GM18907 (cell line): ENCODE measurements at regions not wholly inside any gene's neighbourhood (a gene's known extent, or its start where the extent isn't known, plus 50 kb on each side); places are given as distances from the start of the nearest gene placed in this dataset.
"Not testable (repeated sequence)": the region's sequence is repeated elsewhere in the genome, so short reads cannot be mapped to it uniquely, and the experiment has no call there.

Experiments
- ATAC-seq: cut with Tn5 transposase; IDR thresholded peaks from one replicate; pipeline ENCODE4 v1.9.1; 2021; ENCODE audit warnings: mild to moderate bottlenecking, moderate library complexity; ENCODE audit not compliant: unreplicated experiment

DNA sequence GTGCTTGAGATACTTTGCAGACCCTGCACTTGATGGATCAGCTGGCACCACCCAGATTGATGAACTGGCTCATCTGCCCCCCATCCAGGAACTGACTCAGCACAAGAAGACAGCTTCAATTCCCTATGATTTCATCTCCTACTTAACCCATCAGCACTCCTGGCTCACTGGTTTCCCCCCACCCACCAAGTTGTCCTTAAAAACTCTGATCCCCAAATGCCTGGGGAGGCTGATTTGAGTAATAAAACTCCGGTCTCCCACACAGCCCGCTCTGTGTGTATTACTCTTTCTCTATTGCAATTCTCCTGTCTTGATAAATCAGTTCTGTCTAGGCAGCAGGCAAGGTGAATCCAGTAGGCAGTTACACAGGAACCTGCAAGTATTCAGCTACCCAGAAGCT, 102.1 kb upstream of the TMTC4 start:
- not testable (repeated sequence) for ATAC-seq

DNA sequence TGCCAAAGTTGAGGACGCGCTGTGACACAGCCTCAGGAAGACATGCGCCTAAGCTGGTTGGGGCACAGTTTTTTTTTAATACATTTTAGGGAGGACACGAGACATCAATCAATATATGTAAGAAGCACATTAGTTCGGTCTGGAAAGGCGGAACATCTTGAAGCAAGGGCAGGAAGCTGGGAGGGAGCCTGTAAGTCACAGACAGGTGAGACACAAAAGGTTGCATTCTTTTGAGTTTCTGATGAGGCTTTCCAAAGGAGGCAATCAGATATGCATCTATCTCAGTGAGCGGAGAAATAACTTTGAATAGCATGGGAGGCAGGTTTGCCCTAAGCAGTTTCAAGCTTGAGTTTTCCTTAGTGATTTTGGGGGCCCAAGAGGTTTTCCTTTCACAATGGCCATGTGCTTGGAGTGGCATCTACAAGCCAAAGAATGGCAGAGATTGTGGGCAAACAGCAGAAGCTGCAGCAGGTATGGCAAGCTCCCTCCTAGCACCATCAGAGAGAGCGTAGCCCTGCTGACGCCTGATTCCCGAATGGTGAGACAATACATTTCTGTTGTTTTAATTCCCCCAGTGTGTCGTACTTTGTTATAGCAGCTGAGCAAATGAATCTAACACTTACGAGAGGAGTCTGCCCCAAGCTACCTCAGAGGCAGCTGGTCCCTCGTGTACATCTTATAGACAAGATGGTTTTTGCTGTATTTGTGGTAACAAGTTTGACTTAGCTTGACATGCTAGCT, 99.5 kb upstream of the TMTC4 start:
- no peak for ATAC-seq

DNA sequence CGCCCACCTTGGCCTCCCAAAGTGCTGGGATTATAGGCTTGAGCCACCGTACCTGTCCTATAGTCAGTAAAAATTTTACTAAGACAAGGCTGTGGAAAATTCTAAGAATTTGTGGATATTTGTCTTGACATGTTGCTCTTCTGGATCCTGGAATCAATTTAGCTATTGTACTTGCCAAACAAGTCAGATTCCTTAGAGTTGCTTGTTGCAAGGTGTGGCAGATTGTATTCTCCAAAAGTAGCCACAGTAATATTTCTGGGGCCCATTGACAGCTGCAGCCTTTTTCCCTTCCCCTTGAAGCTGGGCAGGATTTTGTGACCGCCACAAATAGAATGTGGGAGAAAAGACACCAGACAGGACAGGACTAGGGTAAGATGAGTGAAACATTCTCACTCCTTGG, 98.8 kb upstream of the TMTC4 start:
- no peak for ATAC-seq

DNA sequence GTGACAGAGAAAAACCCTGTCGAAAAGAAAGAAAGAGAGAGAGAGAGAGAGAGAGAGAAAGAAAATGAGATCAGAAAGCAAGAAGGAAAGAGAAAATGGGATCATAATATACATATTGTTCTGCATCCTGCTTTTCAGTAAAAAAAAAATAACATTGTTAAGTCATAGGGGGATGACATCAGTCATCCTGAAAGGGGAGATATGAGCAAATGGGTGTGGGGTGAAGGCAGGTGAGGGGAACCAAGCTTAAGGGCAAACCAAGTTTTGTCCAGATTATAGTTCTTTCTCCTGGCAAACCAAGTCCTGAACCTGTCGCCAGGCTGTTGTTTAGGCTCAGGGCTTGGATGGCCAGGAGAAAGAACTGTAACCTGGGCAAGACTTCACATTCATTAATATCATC, 92.6 kb upstream of the TMTC4 start:
- no peak for ATAC-seq

DNA sequence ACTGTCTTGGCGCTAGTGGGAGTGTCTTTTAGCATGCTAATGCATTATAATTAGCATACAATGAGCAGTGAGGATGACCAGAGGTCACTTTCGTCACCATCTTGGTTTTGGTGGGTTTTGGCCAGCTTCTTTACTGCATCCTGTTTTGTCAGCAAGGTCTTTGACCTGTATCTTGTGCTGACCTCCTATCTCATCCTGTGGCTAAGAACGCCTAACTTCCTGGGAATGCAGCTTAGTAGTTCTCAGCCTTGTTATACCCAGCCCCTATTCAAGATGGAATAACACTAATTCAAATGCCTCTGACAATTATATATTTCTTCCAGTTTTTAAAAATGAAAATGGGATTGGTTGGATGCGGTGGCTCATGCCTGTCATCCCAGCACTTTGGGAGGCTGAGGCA, 92.0 kb upstream of the TMTC4 start:
- ATAC-seq = not testable (repeated sequence)

DNA sequence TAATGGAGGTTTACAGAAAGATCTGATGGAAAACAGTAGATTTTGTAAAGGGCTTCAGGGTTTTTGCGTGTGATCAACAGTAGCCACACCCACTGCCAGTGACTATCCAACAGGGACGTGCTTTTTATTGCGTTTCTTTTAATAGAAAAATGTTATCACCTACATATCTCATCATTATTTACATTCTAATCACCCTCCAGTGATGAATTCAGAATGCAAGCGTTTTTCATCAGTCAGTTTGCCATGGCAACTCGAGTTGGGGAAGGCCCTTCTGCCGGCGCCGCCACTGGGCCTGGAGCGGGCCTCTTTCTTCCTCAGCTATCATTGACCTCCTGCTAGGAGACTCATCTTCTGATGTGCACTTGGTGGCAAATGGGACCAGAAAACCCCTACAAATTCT, 90.3 kb upstream of the TMTC4 start:
- ATAC-seq = no peak

DNA sequence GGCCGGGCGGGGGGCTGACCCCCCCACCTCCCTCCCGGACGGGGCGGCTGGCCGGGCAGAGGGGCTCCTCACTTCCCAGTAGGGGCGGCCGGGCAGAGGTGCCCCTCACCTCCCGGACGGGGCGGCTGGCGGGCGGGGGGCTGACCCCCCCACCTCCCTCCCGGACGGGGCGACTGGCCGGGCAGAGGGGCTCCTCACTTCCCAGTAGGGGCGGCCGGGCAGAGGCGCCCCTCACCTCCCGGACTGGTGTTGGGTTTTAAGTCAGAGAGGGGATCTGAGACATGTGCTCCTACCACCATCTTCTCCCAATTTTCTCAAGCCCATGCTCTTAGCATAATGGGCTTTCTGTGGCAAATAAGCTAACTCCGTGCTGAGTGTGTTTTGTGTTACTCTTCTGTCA, 87.5 kb upstream of the TMTC4 start:
- ATAC-seq = not testable (repeated sequence)

DNA sequence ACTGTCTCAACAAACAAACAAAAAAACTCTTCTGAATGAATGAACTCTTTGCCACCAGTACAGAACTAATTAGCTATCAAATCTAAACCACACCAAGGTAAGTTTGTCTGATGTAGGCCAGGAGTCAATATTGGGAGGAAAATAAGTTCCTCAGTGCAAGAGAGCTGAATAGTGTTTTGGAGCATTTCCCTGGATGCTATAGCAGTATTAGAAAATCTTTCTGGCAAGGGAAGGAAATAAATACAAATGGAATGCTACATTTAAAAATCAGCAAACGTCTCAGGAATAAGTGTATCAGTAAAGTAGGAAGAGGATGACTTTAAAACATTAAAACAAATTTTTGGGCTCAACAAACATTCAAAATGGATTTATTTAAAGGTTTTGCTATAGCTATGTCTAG, 81.3 kb upstream of the TMTC4 start:
- no peak for ATAC-seq

DNA sequence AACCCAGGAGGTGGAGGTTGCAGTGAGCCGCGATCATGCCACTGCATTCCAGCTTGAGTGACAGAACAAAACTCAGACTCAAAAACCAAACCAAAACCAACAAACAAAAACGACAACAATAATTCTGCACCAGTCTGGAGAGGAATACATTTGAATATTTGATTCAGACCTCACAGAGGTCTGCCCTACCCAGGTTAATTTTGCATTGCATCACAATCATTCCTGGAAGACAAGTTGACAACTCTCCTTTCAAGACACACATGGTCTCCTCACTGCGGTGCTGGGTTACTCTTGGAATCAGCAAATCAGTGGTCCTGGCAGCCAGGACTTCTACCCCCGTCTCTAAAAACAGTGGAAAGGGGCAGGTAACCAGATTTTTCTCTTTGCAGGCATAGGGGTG, 79.9 kb upstream of the TMTC4 start:
- no peak for ATAC-seq

DNA sequence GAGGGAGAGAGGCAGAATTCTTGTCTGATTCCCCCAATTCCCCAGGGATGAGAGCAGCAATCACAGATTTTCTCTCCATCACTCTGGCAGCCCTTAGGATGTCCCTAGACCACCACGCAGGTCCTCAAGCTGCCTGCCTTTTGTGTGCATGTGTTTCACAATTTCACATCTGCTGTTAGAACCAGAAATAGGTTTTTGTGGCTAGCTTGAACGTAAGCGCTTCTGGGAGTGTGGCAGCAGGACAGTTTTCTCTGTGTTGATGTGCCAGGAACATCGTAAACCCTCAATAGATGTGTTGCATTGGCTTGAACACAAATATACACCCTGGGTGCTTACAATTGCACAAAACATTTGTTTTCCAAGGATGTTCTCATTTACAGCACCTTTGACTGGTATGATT, 78.8 kb upstream of the TMTC4 start:
- no peak for ATAC-seq

DNA sequence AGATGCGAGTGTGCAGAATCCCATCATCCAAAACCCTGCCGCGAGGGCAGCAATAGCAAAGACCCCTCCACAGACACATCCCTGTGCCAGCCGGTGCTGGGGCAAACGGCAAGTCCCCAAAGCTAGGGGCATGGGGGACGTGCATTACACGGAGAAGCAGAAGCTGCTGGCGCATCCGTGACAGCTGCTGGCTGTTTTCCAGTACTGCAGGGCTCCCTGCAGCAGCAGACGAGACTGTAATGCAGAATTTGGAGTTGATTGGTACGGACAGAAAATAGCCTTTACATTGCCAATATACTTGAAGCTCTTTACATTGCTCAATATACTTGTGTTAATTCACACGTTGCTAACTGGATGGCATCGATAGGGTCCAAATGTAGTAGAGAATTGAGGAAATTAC, 77.2 kb upstream of the TMTC4 start:
- ATAC-seq = no peak

DNA sequence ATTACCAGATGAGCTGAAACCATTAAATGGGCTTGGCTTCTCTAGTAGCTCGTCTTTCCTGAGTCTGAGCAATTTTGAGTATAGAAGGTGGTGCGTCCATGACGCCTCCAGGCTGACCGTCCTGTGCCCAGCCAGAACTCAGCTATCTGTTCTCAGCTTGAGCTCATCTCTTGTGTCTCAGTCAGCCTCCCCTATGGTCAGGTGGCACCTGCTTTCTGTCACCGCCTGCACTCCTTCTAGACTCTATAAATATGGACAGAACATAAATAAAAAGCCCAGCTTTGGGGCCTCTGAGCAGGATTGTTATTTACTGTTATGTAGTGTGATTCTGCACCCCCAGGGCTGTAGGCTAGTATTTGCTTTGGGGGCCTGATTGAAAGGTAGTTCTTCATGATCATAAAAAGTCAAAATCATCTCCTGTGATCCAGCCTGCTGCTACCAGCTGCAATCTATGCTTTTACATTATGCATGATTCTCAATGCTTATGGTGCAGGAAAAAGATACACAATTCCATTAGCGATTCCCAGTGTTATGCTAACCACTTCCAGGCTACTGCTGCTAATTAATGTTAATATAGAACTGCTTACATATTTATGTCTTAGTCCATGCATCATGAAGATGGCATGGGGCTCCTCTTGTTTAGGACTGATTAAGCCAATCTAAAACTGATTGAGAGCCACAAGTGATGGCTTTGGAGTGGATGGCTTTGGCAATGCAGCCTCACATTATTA, 72.5 kb upstream of the TMTC4 start:
- no peak for ATAC-seq

DNA sequence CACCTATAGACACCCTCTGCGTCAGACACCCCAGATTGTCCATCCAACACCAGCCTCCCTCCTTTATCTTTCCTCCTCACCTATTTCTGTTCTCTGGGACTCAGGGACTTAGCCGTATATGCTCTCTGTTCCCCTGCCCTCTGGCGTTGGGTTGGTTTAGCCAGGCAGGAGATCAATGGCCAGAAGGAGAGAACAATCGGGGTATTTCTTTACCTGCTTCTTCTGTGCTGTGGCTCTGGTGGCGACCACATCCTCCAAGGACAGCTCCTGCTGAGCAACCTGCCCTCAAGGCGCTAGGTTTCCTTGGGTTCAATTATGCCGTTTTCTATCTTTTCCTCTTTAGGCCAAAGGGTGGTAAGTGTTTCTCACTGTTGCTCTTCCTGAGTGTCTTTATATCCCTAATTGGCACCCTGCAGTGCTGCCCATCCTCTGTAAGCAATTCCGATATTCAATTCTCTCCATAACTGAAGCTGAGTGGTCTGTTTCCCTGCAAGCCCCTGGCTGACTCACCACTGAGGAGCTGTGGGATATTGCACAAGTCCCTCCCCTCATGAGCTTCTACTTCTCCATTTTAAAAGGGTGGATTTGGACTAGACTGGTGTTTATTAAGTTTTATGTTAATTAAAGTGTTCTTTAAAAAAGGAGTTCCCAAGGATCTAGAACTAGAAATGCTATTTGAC, 63.7 kb upstream of the TMTC4 start:
- ATAC-seq = no peak

DNA sequence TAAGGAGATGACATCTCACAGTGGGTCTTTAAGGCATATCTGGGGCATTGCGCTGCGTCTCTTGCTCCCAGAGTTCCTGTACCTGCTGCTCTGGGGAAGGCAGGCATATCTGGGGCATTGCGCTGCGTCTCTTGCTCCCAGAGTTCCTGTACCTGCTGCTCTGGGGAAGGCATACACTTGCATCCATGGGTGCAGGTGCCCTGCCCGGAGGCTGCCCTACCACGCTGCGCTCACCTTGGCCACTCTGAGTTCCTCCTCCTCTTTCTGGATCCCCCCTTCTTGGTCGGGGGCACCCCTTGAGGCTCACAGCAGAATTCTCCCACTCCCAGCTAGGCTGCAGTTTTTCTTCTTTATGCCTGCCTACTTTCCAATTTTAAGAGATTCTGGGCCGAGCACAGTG, 60.9 kb upstream of the TMTC4 start:
- no peak for ATAC-seq

DNA sequence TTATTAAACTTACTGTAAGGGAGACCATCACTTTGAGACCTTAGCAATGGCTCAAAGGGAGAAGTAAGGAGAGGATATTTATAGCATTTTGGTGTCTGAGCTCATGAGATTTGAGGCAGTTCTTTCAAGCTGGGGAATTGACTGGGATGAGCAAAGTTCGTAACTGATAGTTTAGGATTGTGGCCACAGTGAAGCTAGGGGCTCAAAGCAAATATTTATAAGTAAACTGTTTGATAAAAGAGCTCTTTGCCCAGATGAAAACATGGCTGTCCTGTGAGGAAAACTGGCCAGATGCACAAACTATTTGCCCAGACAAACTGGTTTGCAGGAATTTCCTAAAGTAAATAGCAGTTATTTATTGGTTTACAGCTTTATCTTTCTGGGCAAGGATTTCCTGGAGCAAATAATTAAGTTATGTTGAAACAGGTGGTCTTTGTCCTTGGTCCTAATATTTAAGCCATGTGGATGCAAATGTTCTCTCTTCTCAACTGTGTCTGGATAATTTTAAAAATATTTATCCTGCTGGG, 59.7 kb upstream of the TMTC4 start:
- no peak for ATAC-seq

DNA sequence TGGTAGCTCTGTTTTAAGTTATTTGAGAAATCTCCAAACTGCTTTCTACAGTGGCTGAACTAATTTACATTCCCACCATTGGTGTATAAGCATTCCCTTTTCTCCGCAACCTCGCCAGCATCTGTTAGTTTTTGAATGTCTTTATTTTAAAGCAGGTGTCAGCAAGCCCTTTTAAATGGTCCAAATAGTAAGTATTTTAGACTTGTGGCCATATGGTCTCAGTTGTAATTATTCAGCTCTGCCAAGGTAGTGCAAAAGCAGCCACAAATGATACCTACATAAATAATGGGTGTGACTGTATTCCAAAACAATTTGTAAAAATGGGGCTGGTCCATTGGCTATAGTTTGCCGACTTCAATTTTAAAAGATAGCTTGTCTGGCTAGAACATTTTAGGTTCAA, 58.7 kb upstream of the TMTC4 start:
- ATAC-seq = no peak

DNA sequence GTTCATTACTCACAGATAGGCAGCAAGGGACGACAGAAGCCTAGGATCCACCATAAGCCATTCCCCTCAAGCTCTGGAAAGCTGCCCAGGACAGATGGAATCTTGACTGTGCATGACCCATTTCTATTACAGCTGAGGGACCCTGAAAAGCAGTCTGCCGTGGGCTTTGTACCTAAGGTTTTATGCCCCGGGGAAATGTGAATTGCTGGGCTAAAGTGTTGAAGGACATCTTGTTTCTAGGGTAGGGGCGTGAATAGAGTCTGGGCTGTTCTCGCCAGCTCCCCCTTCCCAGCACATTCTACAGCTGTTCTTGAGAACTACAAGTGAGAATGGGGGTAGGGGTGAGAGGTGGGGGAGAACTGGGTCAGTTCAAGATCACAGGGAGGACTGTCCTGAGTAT, 53.6 kb upstream of the TMTC4 start:
- no peak for ATAC-seq

DNA sequence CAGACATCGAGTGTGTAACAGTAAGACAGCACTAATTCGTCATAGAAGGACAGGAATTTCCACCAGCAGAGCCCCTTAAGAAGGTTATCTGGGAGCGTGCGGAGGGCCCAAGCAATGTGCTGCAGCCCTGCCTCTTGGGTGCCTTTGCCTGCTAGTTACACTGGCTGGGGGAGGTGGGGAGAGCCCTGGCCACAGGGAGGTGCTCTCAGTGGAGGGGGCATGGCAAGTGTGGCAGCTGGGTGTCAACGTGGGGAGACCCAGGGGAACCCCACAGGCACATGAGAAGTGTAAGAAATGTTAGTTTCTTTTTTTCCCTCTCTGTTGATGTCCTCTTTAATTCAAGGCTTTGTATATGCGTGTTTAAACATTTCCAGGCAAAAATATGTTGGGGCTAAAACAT, 50.9 kb upstream of the TMTC4 start:
- ATAC-seq = no peak

DNA sequence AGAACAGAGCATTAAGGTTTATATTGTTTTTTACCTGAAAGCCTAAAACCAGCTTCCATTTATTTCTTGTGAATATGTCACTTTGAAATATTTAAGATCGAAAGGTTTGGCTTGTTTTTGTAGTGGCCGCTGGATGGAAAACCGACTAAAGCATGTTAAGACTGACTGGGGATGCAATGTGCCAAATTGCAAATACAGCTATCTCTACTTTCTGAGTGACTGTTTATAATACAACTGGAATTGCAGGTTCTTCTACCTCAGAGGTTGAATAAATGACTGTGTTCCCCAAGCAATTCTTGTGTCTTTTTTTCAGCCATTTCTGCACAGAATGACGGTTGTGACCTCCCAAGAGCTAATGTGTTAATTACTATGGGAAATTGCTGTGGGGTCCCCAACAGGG, 50.0 kb upstream of the TMTC4 start:
- no peak for ATAC-seq
